NCI-H1417 treated with DMSO at 0.1 percent for 48 hours (cell line): ENCODE measurements at regions not wholly inside any gene's neighbourhood (a gene's known extent, or its start where the extent isn't known, plus 50 kb on each side); places are given as distances from the start of the nearest gene placed in this dataset.

Source experiments
- DNase-seq: peaks from one replicate; lab custom pipeline; 2025; lab: John Stamatoyannopoulos, UW

DNA sequence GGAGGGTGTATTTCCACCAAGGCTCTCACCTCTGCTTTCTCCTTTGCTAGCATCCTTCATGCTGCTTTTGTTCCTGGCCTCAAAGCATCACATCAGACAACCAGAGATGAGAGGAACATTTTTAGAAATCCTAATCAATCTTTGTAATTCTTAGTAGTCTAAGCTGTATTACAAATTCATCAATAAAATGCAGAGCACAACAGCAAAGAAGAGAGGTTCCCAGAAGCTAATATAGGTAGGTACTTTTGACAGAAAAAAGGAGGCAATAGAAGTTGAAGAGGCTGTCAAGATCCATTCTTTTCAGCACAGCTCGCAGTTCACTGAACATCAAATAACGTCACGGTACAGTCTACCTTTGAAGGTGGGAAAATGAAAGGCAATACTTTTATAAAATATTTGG is 265.2 kb upstream of the SYT1 start:
- DNase-seq: no peak

- DNase-seq: no peak
Measured at GRCh38 chr12:78600541-78600940, 264.0 kb upstream of the SYT1 start.

GRCh38 chr12:78611504-78611903 is 253.1 kb upstream of the SYT1 start:
- no peak for DNase-seq

DNA sequence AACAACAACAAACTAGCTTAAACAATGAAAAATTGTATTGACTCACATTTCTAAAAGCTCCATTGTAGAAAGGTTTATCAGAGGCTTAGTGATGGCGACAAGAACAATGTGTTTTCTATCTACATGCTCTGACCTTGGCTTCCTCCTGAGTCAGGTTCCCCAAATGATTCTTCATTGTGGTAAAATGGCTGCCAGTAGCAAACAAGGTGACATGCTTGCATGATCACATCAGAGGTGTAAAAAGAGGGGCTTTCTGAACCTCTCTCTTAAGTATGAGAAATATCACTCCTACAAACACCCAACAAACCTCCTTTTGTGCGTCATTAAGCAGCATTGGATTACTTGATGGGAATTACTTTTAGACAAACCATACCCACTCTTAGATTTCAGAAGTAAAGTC is 252.4 kb upstream of the SYT1 start:
- DNase-seq: no peak

DNA sequence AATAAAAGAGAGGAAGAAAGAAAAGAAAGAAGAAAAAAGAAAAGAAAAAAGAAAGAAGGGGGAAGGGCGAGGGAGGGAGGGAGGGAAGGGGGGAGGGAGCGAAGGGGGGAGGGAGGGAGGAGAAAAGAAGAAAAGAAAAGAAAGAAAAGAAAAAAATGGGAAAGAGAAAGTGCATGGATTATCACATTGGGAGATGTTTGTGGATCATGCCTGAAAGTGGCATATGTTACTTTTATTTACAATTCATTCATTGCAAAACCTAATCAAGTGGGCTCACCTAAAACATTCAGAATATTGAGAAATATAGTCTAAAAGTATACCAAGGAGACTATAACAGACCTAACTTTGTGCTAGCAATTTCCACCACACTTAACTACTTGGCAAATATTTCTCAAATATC is 246.9 kb upstream of the SYT1 start:
- no peak for DNase-seq

- no peak for DNase-seq
Measured at GRCh38 chr12:78622529-78623195, 241.9 kb upstream of the SYT1 start.

- no peak for DNase-seq
Measured at GRCh38 chr12:78628491-78629100, 236.0 kb upstream of the SYT1 start.

DNA sequence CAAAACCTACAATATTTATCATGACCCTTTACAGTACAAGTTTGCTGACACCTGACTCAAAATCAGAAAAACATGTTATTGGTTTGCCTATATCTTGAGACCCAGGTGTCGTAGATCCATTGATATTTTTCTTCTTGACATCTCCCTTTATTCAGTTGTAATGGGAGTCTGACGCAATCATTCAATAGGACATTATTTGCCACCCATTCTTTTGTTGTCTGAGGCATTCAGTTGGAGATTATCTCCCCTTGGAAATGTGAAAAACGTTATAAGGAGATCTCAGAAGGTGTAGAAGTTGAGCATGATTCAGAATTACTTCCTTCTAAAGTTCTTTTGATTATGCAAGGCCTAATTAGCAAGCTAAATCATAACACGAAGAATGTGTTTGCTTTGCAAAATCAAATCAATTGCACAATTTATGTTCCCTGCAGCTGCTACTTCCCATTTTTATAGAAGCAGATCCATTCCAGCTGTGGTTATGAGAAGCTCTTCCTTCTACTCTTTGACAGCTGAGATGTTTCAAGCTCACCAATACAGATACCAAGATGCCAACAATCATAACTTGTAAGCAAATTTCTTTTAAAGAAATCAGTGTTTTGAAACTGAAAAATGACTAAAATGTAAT is 228.2 kb upstream of the SYT1 start:
- DNase-seq: no peak

- no peak for DNase-seq
Measured at GRCh38 chr12:78641837-78642423, 222.6 kb upstream of the SYT1 start.

- DNase-seq: no peak
Measured at GRCh38 chr12:78645956-78646355, 218.6 kb upstream of the SYT1 start.

- no peak for DNase-seq
Measured at GRCh38 chr12:78651755-78652154, 212.8 kb upstream of the SYT1 start.

DNA sequence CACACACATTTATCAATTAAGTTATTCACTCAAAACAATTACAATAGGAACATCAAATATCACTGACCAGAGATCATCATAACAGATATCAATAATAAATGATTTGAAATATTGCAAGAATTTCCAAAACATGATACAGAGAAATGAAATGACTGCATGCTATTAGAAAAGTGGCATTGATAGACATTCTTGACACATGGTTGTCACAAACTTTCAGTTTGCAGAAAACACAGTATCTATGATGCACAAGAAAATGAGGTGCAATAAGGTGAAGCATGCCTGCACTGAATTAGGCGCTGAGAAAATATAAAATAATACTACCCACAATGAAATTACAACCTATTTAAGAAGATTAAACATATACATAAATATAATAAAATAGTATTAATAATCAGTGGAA is 198.0 kb upstream of the SYT1 start:
- DNase-seq: no peak

DNA sequence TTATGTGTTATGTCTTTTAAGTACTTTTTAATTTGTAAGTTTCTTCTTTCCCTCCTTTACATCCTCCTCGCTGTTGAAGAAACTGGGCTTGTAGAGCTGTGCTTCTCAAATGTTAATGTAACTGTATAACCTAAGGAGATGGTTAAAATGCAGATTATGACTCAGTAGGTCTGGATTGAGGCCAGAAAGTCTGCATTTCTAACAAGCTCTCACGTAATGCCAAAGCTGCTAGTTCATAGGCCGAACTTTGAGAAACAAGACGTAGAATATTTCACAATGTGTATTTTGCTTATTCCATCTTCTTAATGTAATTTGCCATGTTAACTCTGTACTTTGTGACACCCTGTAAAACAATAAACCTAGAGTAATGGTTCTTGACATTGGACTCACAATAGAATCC is 193.3 kb upstream of the SYT1 start:
- no peak for DNase-seq

GRCh38 chr12:78672033-78672432 is 192.5 kb upstream of the SYT1 start:
- DNase-seq: no peak

- no peak for DNase-seq
Measured at GRCh38 chr12:78674311-78675090, 190.1 kb upstream of the SYT1 start.

DNA sequence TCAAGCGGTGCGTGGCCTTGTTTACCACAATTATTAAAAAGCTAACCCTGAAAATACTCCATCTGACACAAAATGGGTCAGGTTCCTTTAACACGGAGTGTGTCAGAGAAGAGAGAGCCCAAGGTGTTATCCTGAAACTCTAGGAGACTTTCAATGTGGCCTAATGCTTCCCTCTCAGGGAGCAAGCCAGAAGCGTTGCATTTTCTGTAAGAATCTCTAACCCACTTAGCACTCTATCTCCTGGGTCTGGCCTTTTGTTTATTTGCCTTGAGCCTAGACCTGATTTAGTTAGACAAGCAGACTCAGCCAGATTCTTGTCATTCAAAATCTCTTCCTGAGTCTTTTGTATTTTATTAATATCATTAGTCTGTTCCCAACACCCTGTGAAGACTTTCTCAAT is 184.0 kb upstream of the SYT1 start:
- DNase-seq: no peak

DNA sequence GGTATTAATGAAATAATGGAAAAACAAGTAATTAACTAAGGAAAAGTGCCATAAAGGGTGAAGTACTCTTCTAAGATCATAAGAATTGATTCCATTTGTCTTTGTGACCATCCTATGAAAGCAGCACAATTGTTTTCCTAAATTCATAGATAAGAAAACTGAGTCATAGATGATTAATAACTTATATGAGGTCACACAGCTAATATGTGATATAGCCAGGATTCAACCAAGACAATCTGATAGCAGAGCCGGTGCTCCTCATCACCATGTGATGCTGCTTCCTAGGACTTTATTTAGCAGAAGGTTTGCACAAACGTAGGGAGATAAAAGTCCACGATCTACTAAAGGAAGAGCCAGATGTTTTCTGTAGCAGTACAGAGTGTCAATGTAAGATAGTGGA is 181.5 kb upstream of the SYT1 start:
- DNase-seq: no peak

- no peak for DNase-seq
Measured at GRCh38 chr12:78683626-78684025, 180.9 kb upstream of the SYT1 start.

- no peak for DNase-seq
Measured at GRCh38 chr12:78684419-78684818, 180.2 kb upstream of the SYT1 start.

- no peak for DNase-seq
Measured at GRCh38 chr12:78695749-78696148, 168.8 kb upstream of the SYT1 start.

DNA sequence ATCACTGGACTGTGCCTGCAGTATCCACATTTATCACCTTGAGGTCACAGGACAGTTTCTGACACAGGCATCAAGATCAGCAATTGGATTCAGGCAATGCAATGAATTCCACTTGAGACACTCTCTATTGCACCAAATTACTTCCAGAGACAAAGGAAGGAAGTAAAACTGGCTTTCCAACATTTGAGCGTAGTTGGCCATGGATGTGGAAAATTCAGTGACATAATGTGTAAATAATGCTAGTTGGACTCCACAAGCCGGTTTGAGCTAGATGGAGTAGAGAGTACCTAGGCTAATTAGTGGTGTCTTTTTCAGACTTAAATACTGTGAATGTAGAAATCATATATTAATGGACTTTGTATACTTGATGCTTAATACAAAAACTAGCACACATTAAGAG is 168.3 kb upstream of the SYT1 start:
- no peak for DNase-seq

DNA sequence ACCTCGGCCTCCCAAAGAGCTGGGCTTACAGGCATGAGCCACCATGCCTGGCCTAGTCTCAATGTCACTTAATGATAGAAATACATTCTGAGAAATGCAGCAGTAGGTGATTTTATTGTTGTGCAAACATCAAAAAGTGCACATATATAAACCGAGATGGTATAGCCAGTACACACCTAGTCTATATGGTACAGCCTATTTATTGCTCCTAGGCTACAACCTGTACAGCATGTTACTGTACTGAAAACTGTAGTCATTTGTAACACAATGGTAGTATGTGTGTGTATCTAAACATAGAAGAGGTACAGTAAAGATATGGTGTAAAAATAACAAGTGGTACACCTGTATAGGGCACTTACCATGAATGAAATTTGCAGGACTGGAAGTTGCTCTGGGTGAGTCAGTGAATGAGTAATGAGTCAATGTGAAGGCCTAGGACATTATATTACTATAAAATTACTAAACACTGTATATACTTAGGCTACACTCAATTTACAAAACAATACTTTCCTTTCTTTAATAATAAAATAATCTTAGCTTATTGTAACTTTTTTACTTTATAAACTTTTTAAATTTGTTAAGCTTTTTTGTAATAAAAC is 166.7 kb upstream of the SYT1 start:
- no peak for DNase-seq
